GM18861 (cell line): ENCODE measurements at regions not wholly inside any gene's neighbourhood (a gene's known extent, or its start where the extent isn't known, plus 50 kb on each side); places are given as distances from the start of the nearest gene placed in this dataset.

ENCODE experiments used
- ATAC-seq: cut with Tn5 transposase; IDR thresholded peaks from one replicate; pipeline ENCODE4 v1.9.1; 2021; ENCODE audit not compliant: unreplicated experiment

- ATAC-seq: no peak
Observed at GRCh38 chr20:22438346-22438745, 146.0 kb downstream of the FOXA2 start.

GRCh38 chr20:22437354-22437753, 147.0 kb downstream of the FOXA2 start:
- no peak for ATAC-seq

GRCh38 chr20:22431419-22431818, 153.0 kb downstream of the FOXA2 start:
- no peak for ATAC-seq

GRCh38 chr20:22430746-22431168, 153.6 kb downstream of the FOXA2 start:
- ATAC-seq: no peak

GRCh38 chr20:22430154-22430745, 154.1 kb downstream of the FOXA2 start:
- no peak for ATAC-seq

- ATAC-seq: no peak
Observed at GRCh38 chr20:22429175-22430153, 154.9 kb downstream of the FOXA2 start.

- ATAC-seq: no peak
Observed at GRCh38 chr20:22428051-22428450, 156.3 kb downstream of the FOXA2 start.

GRCh38 chr20:22426772-22427171, 157.6 kb downstream of the FOXA2 start:
- no peak for ATAC-seq

- no peak for ATAC-seq
Observed at GRCh38 chr20:22425344-22426295, 158.8 kb downstream of the FOXA2 start.

GRCh38 chr20:22423190-22423832, 161.1 kb downstream of the FOXA2 start:
- no peak for ATAC-seq

- ATAC-seq: no peak
Observed at GRCh38 chr20:22420116-22420598, 164.2 kb downstream of the FOXA2 start.

GRCh38 chr20:22418738-22419137, 165.6 kb downstream of the FOXA2 start:
- ATAC-seq: no peak

GRCh38 chr20:22414305-22414742, 170.0 kb downstream of the FOXA2 start:
- ATAC-seq: no peak

- no peak for ATAC-seq
Observed at GRCh38 chr20:22412977-22413868, 171.1 kb downstream of the FOXA2 start.

- no peak for ATAC-seq
Observed at GRCh38 chr20:22411627-22412450, 172.5 kb downstream of the FOXA2 start.

- ATAC-seq: no peak
Observed at GRCh38 chr20:22411286-22411626, 173.1 kb downstream of the FOXA2 start.

GRCh38 chr20:22410556-22411130, 173.7 kb downstream of the FOXA2 start:
- ATAC-seq: no peak
